Activated CD8-positive, alpha-beta T cell treated with anti-CD3 and anti-CD28 coated beads for 36 hours (primary cell): ENCODE measurements at regions not wholly inside any gene's neighbourhood (a gene's known extent, or its start where the extent isn't known, plus 50 kb on each side); places are given as distances from the start of the nearest gene placed in this dataset.

Experiments
- ATAC-seq: fragments of 200-7000 bp; cut with Tn5 transposase; one replicate; pipeline ENCODE4 v1.10.0; 2021; ENCODE audit warnings: mild to moderate bottlenecking, moderate library complexity
- CTCF ChIA-PET: fragments of 350-600 bp; sonication (Branson Sonifier 250); formaldehyde crosslinking; loops from one replicate; lab custom pipeline; 2021; ENCODE audit warnings: antibody characterized with exemption; lab: Charles Lee
- POLR2A ChIA-PET: fragments of 350-600 bp; sonication (Branson Sonifier 250); formaldehyde crosslinking; loops from one replicate; lab custom pipeline; 2021; ENCODE audit warnings: antibody characterized with exemption; lab: Charles Lee
- DNase-seq: peaks from one replicate; pipeline ENCODE4 v3.0.0-alpha.2; 2020
- H3K27ac Mint-ChIP-seq: one replicate; pipeline ENCODE4 v1.8.0; 2021; ENCODE audit warnings: mild to moderate bottlenecking, mixed read lengths
- H3K27me3 Mint-ChIP-seq: one replicate; pipeline ENCODE4 v1.8.0; 2021; ENCODE audit warnings: mixed read lengths
- H3K36me3 Mint-ChIP-seq: one replicate; pipeline ENCODE4 v1.8.0; 2021; ENCODE audit warnings: low read depth, mixed read lengths
- H3K4me1 Mint-ChIP-seq: one replicate; pipeline ENCODE4 v1.8.0; 2021; ENCODE audit warnings: low read depth, mixed read lengths
- H3K4me3 Mint-ChIP-seq: one replicate; pipeline ENCODE4 v1.8.0; 2021; ENCODE audit warnings: mild to moderate bottlenecking, moderate library complexity, mixed read lengths
- H3K9me3 Mint-ChIP-seq: one replicate; pipeline ENCODE4 v1.8.0; 2021; ENCODE audit warnings: mixed read lengths
- CTCF ChIP-seq: fragments of 200-600 bp; IDR thresholded peaks from one replicate; pipeline ENCODE4 v1.8.0; 2022; ENCODE audit warnings: antibody characterized with exemption, mild to moderate bottlenecking
- intact Hi-C: fragments of 100-400 bp; cut with micrococcal nuclease; formaldehyde crosslinking; loops from one replicate; pipeline ENCODE4 v1.10.0; 2022

- H3K27ac Mint-ChIP-seq = no peak overlapping the region
- POLR2A ChIA-PET = interaction anchor here (0.5 kb wide), 1 partner anchor 1229 kb away, joined by 3 read pairs; no protein-coding TSS in a partner anchor
- CTCF ChIA-PET = no interaction called here
- no peaks in the 10 kb centered on the region for H3K36me3 Mint-ChIP-seq
- no peaks in the 10 kb centered on the region for H3K9me3 Mint-ChIP-seq
- peaks cover 3% of the 10 kb centered on the region for H3K4me1 Mint-ChIP-seq
- DNase-seq (no peak), ATAC-seq (no peak)
- intact Hi-C loops = no loop called here
- H3K4me3 Mint-ChIP-seq = no peak overlapping the region
- H3K27me3 Mint-ChIP-seq = peaks cover 9% of the 10 kb centered on the region
- no peak for TF ChIP-seq CTCF
Observed at GRCh38 chr10:6885284-6885683, 305.2 kb upstream of the PRKCQ start.

- ATAC-seq (no peak), DNase-seq (no peak)
- no peaks in the 10 kb centered on the region for H3K36me3 Mint-ChIP-seq
- CTCF ChIA-PET = interaction anchor here (1.1 to 1.6 kb wide), 2 partner anchors 38 to 203 kb away, joined by 3 to 4 read pairs; no protein-coding TSS in a partner anchor
- peaks cover 9% of the 10 kb centered on the region for H3K27me3 Mint-ChIP-seq
- H3K4me1 Mint-ChIP-seq = peaks cover 3% of the 10 kb centered on the region
- intact Hi-C loops = no loop called here
- H3K9me3 Mint-ChIP-seq = no peaks in the 10 kb centered on the region
- H3K27ac Mint-ChIP-seq = no peak overlapping the region
- TF ChIP-seq CTCF = no peak
- H3K4me3 Mint-ChIP-seq = no peak overlapping the region
- POLR2A ChIA-PET = interaction anchor here (0.5 kb wide), 1 partner anchor 442 kb away, joined by 3 read pairs; no protein-coding TSS in a partner anchor
Observed at GRCh38 chr10:6881987-6882386, 301.9 kb upstream of the PRKCQ start.

- DNase-seq (peak; percentile 2), ATAC-seq (no peak)
- TF ChIP-seq CTCF = no peak
- H3K36me3 Mint-ChIP-seq = no peaks in the 10 kb centered on the region
- no peak overlapping the region for H3K27ac Mint-ChIP-seq
- ChIA-PET POLR2A (no interaction called here), CTCF (no interaction called here)
- no peaks in the 10 kb centered on the region for H3K9me3 Mint-ChIP-seq
- H3K27me3 Mint-ChIP-seq = peaks cover 21% of the 10 kb centered on the region
- no peaks in the 10 kb centered on the region for H3K4me1 Mint-ChIP-seq
- no peak overlapping the region for H3K4me3 Mint-ChIP-seq
- intact Hi-C loops = no loop called here
Observed at GRCh38 chr10:6877722-6878392, 297.8 kb upstream of the PRKCQ start.

- TF ChIP-seq CTCF = no peak
- Mint-ChIP-seq H3K27me3 (peaks cover 19% of the 10 kb centered on the region), H3K27ac (no peak overlapping the region), H3K4me3 (no peak overlapping the region), H3K36me3 (no peaks in the 10 kb centered on the region), H3K9me3 (no peaks in the 10 kb centered on the region), H3K4me1 (no peaks in the 10 kb centered on the region)
- ATAC-seq (no peak), DNase-seq (no peak)
- intact Hi-C loops = no loop called here
- ChIA-PET CTCF (no interaction called here), POLR2A (no interaction called here)
Observed at GRCh38 chr10:6877336-6877721, 297.3 kb upstream of the PRKCQ start.

GRCh38 chr10:6875269-6875865 is 295.3 kb upstream of the PRKCQ start:
- intact Hi-C loops = no loop called here
- POLR2A ChIA-PET = no interaction called here
- peaks cover 14% of the 10 kb centered on the region for H3K27me3 Mint-ChIP-seq

More at GRCh38 chr10:6875269-6875865, 295.3 kb upstream of the PRKCQ start:
- H3K27ac Mint-ChIP-seq = no peak overlapping the region
- TF ChIP-seq CTCF = no peak
- ATAC-seq (no peak), DNase-seq (no peak)
- no peak overlapping the region for H3K4me3 Mint-ChIP-seq
- CTCF ChIA-PET = interaction anchor here (1.2 kb wide), 1 partner anchor 37 kb away, joined by 3 read pairs; no protein-coding TSS in a partner anchor
- no peaks in the 10 kb centered on the region for H3K4me1 Mint-ChIP-seq
- H3K9me3 Mint-ChIP-seq = no peaks in the 10 kb centered on the region
- H3K36me3 Mint-ChIP-seq = no peaks in the 10 kb centered on the region
